ENCODE measurements at regions not wholly inside any gene's neighbourhood (a gene's known extent, or its start where the extent isn't known, plus 50 kb on each side); places are given as distances from the start of the nearest gene placed in this dataset.

DNA sequence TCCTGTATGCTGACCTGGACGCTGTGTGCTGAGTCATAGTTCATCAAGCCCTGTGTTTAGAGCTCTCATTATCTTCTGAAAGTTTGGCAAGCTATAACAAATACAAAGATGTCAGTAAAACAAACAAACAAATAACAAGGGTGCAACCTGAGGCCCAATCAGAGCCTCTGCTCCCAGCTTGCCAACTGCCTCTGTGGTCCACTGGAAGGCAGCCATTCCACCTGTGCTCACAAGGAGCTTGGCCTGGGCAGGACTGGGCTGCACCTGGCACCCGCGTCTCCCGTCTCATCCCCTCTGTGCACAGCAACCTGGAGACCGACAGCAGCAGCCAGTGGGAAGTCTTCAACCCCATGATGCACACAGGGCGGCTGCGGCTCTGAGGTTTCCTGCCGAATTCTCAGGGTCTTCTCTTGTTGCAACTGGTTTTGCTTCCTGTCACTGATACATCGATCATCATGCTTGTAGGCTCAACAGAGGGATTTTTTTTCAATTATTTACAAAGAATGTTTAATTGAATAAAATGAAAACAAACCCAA, 97.8 kb downstream of the TMEM18 start:
- DNase-seq (ENCODE audit: insufficient read length, low spot score) (no peak), FAIRE-seq (no peak)

DNA sequence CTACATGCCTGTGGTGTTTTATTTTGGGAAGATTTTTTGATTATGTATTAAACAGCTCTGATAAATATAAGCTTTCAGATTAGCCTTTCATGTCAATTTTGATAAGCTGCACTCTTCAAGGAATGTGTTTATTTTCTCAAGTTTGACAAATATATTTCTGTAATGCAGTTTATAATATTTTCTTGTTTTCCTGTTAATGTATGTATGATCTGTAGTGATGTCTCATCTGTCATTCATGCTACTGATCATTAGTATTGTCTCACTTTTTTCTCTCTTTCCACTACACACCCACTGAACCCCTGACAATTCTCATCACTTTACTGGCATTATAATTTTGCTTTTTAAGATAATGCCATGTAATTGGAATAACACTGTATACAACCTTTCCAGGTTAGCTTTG, 100.9 kb downstream of the TMEM18 start:
- no peak for DNase-seq (ENCODE audit: insufficient read length, low spot score)
- FAIRE-seq: no peak
- TF ChIP-seq SPI1 (IDR thresholded peaks at IDR 0.05; ENCODE audit: low read depth, low read length): no peak
- TF ChIP-seq POLR2A (IDR thresholded peaks at IDR 0.05; ENCODE audit: low read depth, low read length): no peak
- TF ChIP-seq POLR2AphosphoS5 (IDR thresholded peaks at IDR 0.05; ENCODE audit: low read depth, low read length): no peak
- TF ChIP-seq PAX5 (IDR thresholded peaks at IDR 0.05; ENCODE audit: insufficient read depth, low read length, severe bottlenecking): no peak
- no peak for TF ChIP-seq TAF1 (IDR thresholded peaks at IDR 0.05; ENCODE audit: low read depth, low read length)
- TF ChIP-seq POU2F2 (IDR thresholded peaks at IDR 0.05; ENCODE audit: low read depth, low read length): no peak

More for the DNA sequence above, 97.8 kb downstream of the TMEM18 start:
- TF ChIP-seq POLR2AphosphoS5 (IDR thresholded peaks at IDR 0.05; ENCODE audit: low read depth, low read length) (no peak), POU2F2 (IDR thresholded peaks at IDR 0.05; ENCODE audit: low read depth, low read length) (no peak)

DNA sequence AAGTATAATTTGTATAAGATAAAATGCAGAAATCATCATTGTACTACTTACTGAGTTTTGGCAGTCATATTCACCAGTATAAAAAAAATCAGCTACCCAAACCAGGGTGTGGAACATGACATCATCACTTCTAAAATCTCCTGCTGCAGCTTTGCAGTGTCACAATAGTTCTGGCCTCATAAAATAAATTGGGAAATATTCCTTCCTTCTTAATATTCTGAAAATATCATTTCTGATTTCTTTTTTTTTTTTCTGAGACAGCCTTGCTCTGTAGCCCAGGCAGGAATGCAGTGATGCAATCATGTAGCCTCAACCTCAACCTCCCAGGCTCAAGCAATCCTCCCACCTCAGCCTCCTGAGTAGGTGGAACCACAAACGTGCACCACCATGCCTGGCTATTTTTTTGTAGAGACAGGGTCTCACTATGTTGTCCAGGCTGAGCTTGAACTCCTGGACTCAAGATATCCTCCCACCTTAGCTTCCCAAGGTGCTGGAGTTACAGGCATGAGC, 101.4 kb downstream of the TMEM18 start:
- DNase-seq (ENCODE audit: insufficient read length, low spot score) (no peak), FAIRE-seq (no peak)
- no peak for TF ChIP-seq PAX5 (IDR thresholded peaks at IDR 0.05; ENCODE audit: insufficient read depth, low read length, severe bottlenecking)
- TF ChIP-seq TAF1 (IDR thresholded peaks at IDR 0.05; ENCODE audit: low read depth, low read length): no peak
- TF ChIP-seq SPI1 (IDR thresholded peaks at IDR 0.05; ENCODE audit: low read depth, low read length): no peak
- TF ChIP-seq POLR2AphosphoS5 (IDR thresholded peaks at IDR 0.05; ENCODE audit: low read depth, low read length): no peak
- no peak for TF ChIP-seq POLR2A (IDR thresholded peaks at IDR 0.05; ENCODE audit: low read depth, low read length)
- TF ChIP-seq POU2F2 (IDR thresholded peaks at IDR 0.05; ENCODE audit: low read depth, low read length): no peak

DNA sequence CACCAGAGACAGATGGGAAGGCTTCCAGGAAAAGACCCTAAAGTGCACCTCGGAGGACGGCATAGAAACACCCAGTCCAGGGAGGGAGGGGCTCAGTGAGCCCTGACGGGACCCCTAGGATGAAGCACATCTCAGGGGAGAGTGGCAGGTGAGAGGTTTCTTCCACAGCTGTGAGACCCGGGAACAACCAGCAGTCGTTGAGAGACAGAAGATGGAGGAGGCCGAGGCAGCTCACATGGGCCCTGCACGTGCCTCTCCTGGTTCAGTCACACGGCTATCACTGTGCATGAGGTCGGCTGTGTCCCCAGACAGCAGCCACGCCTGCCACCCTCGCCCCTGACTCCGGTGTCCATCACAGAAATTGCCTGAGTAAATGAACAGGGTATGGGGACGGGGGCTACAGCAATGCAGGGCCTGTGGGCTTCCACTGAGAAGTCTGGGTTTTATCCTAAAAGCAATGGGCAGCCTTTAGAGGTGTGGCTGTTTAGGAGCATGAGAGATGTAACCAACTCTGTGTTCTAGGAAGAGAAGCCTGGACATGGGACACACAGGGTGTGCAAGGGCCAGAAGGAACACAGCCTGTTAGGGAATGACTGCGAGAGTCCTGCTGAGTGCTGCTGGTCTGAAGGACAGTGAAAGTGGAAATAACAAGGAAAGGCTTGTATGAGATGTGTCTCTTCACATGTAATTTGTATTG, 102.0 kb downstream of the TMEM18 start:
- no peak for DNase-seq (ENCODE audit: insufficient read length, low spot score)
- TF ChIP-seq POLR2A (IDR thresholded peaks at IDR 0.05; ENCODE audit: low read depth, low read length): no peak
- no peak for TF ChIP-seq POLR2AphosphoS5 (IDR thresholded peaks at IDR 0.05; ENCODE audit: low read depth, low read length)
- FAIRE-seq: no peak

DNA sequence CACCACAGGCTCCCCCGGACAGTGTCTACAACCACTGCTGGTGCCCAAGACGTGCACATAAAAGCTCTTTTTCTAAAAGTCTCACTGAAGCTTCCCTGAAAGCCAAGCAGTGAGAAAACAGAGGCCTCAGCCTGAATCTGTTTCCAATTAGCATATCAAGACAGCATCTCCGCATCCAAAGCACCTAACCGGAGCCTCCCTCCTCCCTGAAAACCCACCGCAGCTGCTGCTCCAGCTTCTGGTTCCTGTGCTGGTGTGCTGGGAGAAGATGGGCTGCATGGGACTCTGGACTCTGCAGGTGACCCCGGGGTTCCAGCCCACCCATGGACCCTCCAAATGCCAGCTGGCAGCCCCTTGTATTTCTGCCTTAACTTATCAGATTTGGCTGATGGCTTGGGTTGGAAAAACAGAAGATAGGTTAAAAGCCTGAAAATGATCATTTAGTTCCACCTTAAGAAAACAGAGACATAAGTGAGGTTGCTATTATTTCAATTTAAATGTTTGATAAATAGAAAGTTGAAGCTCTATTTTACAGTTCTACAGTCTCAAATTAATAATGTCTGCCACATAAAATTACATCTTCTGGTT, 103.3 kb downstream of the TMEM18 start:
- TF ChIP-seq POU2F2 (IDR thresholded peaks at IDR 0.05; ENCODE audit: low read depth, low read length) (no peak), POLR2AphosphoS5 (IDR thresholded peaks at IDR 0.05; ENCODE audit: low read depth, low read length) (no peak), PAX5 (IDR thresholded peaks at IDR 0.05; ENCODE audit: insufficient read depth, low read length, severe bottlenecking) (no peak), TAF1 (IDR thresholded peaks at IDR 0.05; ENCODE audit: low read depth, low read length) (no peak), SPI1 (IDR thresholded peaks at IDR 0.05; ENCODE audit: low read depth, low read length) (no peak), POLR2A (IDR thresholded peaks at IDR 0.05; ENCODE audit: low read depth, low read length) (no peak)
- FAIRE-seq: no peak
- no peak for DNase-seq (ENCODE audit: insufficient read length, low spot score)

DNA sequence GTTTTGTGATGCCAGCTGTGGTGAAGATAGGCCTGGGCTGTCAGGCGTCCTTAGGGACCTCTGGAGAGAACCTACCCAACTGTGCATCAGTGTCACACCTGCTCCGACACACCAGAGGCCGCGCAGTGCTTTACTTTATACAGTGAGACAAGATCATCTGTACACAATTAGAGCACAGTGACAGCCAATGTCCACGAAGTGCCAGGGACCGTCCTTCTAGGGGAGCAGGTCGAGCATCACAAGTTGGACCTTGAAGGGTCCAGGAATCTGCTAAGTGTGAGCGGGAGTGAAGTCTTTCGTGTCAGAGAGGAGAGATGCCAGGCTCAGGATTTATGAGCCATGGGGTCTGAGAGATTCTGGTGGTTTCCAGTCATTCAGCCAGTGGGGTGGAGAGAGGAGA, 104.2 kb downstream of the TMEM18 start:
- FAIRE-seq (no peak), DNase-seq (ENCODE audit: insufficient read length, low spot score) (no peak)
- TF ChIP-seq TAF1 (IDR thresholded peaks at IDR 0.05; ENCODE audit: low read depth, low read length) (no peak), POLR2AphosphoS5 (IDR thresholded peaks at IDR 0.05; ENCODE audit: low read depth, low read length) (no peak), SPI1 (IDR thresholded peaks at IDR 0.05; ENCODE audit: low read depth, low read length) (no peak)

DNA sequence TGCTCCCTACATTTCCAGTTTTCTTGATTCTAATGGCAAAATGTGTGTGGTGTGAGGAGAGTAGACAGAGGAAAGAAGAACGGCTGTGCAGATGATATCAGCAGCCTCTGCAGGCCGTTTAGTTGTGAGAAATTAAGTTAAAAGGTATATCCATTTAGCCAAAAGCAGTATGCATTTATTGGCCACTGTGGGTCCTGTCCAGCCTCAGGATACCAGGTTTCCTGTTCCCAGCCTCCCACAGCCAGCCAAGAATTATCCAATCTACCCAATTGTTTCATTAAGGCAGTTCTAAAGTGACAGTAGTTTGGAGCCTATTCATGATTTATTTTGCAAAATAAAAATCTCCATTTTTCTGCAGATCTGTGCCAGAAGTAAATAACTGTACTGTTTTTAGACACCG, 107.5 kb downstream of the TMEM18 start:
- TF ChIP-seq POLR2A (IDR thresholded peaks at IDR 0.05; ENCODE audit: low read depth, low read length) (no peak), PAX5 (IDR thresholded peaks at IDR 0.05; ENCODE audit: insufficient read depth, low read length, severe bottlenecking) (no peak), SPI1 (IDR thresholded peaks at IDR 0.05; ENCODE audit: low read depth, low read length) (no peak), TAF1 (IDR thresholded peaks at IDR 0.05; ENCODE audit: low read depth, low read length) (no peak), POLR2AphosphoS5 (IDR thresholded peaks at IDR 0.05; ENCODE audit: low read depth, low read length) (no peak), POU2F2 (IDR thresholded peaks at IDR 0.05; ENCODE audit: low read depth, low read length) (no peak)
- DNase-seq (ENCODE audit: insufficient read length, low spot score) (no peak), FAIRE-seq (no peak)

DNA sequence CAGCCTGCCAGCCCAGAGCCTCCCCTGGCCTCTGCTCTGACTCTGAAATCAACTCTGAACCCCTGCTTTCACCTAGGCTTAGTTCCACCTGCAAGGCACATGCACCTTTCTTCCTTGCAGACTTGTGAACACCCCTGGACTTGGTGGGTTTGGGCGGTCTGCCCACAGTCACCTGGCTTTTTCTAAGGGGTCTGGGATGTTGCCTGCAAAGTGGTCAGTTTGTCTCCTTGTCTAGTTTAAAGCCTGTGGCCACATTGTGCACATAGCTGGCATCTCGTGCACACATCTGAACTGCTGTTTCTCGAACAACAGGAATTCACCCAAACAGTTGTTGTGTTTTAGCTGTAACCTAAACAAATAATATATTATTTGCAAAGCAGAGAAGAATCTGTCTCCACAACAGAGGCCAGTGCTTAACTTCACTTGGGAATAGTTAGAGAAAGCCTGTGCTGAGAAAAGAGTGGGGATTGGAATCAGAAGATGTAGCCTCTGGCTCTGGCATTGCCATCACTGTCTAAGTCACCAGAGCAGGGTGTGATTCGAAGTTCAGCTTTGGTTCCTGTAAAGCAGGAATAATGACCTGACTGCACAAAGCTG, 108.5 kb downstream of the TMEM18 start:
- no peak for FAIRE-seq
- no peak for DNase-seq (ENCODE audit: insufficient read length, low spot score)
- no peak for TF ChIP-seq TAF1 (IDR thresholded peaks at IDR 0.05; ENCODE audit: low read depth, low read length)
- TF ChIP-seq SPI1 (IDR thresholded peaks at IDR 0.05; ENCODE audit: low read depth, low read length): no peak
- no peak for TF ChIP-seq PAX5 (IDR thresholded peaks at IDR 0.05; ENCODE audit: insufficient read depth, low read length, severe bottlenecking)
- no peak for TF ChIP-seq POU2F2 (IDR thresholded peaks at IDR 0.05; ENCODE audit: low read depth, low read length)
- no peak for TF ChIP-seq POLR2AphosphoS5 (IDR thresholded peaks at IDR 0.05; ENCODE audit: low read depth, low read length)
- no peak for TF ChIP-seq POLR2A (IDR thresholded peaks at IDR 0.05; ENCODE audit: low read depth, low read length)

DNA sequence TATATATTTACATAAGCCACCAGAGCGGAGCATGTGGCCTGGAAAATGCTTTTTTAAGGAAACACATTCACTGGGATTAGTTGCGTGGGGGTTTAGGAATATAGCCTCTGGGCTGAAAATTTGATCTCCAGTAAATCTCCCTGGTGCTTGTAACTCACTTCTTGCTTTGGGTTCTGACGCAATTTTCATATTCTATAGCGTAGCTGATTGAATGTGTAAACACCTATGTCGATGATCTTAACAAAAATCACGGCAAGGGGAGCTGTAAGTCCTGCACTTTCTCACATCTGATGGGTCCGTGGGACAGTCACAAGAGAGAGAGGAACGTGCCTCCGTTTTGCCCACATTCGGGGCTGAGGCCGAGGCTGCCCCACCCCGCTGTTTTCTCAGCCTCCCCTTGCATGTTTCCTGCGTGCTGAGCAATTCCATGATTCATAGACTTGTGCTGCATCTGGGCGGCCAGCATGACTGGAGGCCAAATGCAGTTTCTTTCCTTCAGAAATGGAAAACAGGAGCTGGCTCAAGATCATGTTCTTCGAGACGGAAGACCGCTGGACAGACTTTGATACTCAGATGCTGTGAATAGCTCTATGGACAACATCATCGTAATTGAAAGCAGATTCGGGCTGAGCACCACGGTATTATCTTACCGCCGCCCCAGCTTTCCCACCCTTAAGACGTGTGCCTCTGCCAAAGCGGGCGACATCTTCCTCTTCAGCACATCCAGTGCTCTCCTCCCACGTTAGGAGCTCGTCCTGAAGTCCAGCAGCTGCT, 109.2 kb downstream of the TMEM18 start:
- TF ChIP-seq TAF1 (IDR thresholded peaks at IDR 0.05; ENCODE audit: low read depth, low read length) (no peak), POU2F2 (IDR thresholded peaks at IDR 0.05; ENCODE audit: low read depth, low read length) (no peak), POLR2A (IDR thresholded peaks at IDR 0.05; ENCODE audit: low read depth, low read length) (no peak), PAX5 (IDR thresholded peaks at IDR 0.05; ENCODE audit: insufficient read depth, low read length, severe bottlenecking) (no peak), POLR2AphosphoS5 (IDR thresholded peaks at IDR 0.05; ENCODE audit: low read depth, low read length) (no peak), SPI1 (IDR thresholded peaks at IDR 0.05; ENCODE audit: low read depth, low read length) (no peak)
- DNase-seq (ENCODE audit: insufficient read length, low spot score) (no peak), FAIRE-seq (no peak)

Data from GM12891 (cell line).